ENCODE measurements at regions not wholly inside any gene's neighbourhood (a gene's known extent, or its start where the extent isn't known, plus 50 kb on each side); places are given as distances from the start of the nearest gene placed in this dataset.

DNA sequence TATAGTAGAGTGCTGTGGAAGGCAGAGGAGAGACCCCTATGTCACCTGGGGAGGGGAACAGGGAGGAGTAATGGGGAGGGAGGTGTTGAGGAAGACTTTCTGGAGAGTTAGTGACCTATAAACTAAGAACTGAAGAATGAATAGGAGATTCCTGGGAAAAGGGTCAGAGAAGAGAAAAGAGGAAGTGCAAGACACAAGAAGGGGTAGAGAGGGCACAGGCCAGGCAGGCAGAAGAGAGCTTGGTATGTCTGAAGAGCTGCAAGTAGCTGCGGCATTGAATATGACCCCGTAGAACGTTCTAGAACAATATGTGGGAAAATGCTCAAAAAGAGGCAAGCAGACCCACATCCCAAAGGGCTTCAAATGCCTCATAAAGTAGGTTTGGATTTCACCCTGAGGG, 361.2 kb downstream of the PRDM2 start:
- H4K20me1 ChIP-seq (ENCODE audit: control insufficient read depth, insufficient read depth, low read depth, low read length), result no peaks in the 10 kb centered on the region
- H3K4me3 ChIP-seq (ENCODE audit: low read length), result no peak overlapping the region
- H3K4me1 ChIP-seq (ENCODE audit: control insufficient read depth, low read length), result no peaks in the 10 kb centered on the region
- no peaks in the 10 kb centered on the region for H3K9me3 ChIP-seq (ENCODE audit: control insufficient read depth, insufficient read depth, low read length)
- H3K27ac ChIP-seq (ENCODE audit: low read depth, low read length), result no peak overlapping the region
- H3K79me2 ChIP-seq (ENCODE audit: control insufficient read depth, low read length), result no peaks in the 10 kb centered on the region
- H3K36me3 ChIP-seq (ENCODE audit: control insufficient read depth, low read length), result no peaks in the 10 kb centered on the region
- H3K4me2 ChIP-seq (ENCODE audit: low read length), result no peak overlapping the region
- H3F3A ChIP-seq (ENCODE audit: control insufficient read depth, insufficient read depth), result no peaks in the 10 kb centered on the region
- no peaks in the 10 kb centered on the region for H3K27me3 ChIP-seq (ENCODE audit: control insufficient read depth, low read length)
- H3K9me2 ChIP-seq (replicated peaks; ENCODE audit: control insufficient read depth, low read length), result no peaks in the 10 kb centered on the region
- TF ChIP-seq CTCF (IDR thresholded peaks at IDR 0.05; ENCODE audit: low read depth, low read length, poor library complexity, severe bottlenecking) (no peak), EZH2phosphoT487 (IDR thresholded peaks at IDR 0.05; ENCODE audit: borderline replicate concordance, low read length) (no peak)

DNA sequence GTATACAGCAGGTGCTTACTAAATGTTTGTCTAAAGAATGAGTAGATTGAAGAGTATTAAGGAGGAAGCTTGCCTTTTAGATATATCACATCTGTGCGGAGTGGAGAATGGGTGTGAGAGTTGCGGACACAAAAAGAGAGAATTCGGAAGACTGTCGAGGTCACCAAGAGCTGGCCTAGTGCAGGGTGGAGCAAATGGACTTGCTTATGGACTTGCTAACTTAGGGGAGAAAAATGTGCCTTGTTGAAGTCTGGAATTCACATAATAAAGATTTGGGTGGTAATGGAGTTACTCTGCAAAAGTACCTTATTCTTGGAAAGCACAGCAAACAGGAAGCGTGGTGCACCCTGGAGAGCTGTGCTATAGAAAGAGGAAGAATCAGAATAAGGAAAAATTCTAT, 361.7 kb downstream of the PRDM2 start:
- no peak for TF ChIP-seq EZH2phosphoT487 (IDR thresholded peaks at IDR 0.05; ENCODE audit: borderline replicate concordance, low read length)
- no peak for TF ChIP-seq CTCF (IDR thresholded peaks at IDR 0.05; ENCODE audit: low read depth, low read length, poor library complexity, severe bottlenecking)
- Histone ChIP-seq H4K20me1 (ENCODE audit: control insufficient read depth, insufficient read depth, low read depth, low read length) (no peaks in the 10 kb centered on the region), H3K79me2 (ENCODE audit: control insufficient read depth, low read length) (no peaks in the 10 kb centered on the region), H3K9me2 (replicated peaks; ENCODE audit: control insufficient read depth, low read length) (no peaks in the 10 kb centered on the region), H3K9me3 (ENCODE audit: control insufficient read depth, insufficient read depth, low read length) (no peaks in the 10 kb centered on the region), H3K27me3 (ENCODE audit: control insufficient read depth, low read length) (no peaks in the 10 kb centered on the region), H3F3A (ENCODE audit: control insufficient read depth, insufficient read depth) (no peaks in the 10 kb centered on the region), H3K27ac (ENCODE audit: low read depth, low read length) (no peak overlapping the region), H3K4me1 (ENCODE audit: control insufficient read depth, low read length) (no peaks in the 10 kb centered on the region), H3K4me2 (ENCODE audit: low read length) (no peak overlapping the region), H3K36me3 (ENCODE audit: control insufficient read depth, low read length) (no peaks in the 10 kb centered on the region), H3K4me3 (ENCODE audit: low read length) (no peak overlapping the region)

DNA sequence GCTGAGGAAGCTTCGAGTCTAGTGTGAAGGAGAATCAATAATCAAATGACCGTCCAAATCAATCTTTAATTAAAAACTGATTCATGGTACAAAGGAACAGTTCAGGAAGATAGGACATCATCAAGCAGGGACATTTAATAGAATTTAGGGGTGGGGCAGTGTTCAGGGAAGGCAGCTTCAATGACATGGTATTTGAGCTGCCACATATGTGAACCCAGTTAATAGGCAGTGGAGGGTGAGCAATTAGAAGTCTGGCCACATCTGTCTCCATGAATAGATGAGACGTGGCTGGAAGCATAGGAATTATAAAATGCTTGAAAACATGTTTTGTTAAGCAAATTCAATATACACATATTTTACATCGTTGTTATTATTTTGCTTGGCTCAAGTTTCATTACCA, 362.7 kb downstream of the PRDM2 start:
- no peaks in the 10 kb centered on the region for H3K4me1 ChIP-seq (ENCODE audit: control insufficient read depth, low read length)
- H3K36me3 ChIP-seq (ENCODE audit: control insufficient read depth, low read length), result no peaks in the 10 kb centered on the region
- no peaks in the 10 kb centered on the region for H3K9me2 ChIP-seq (replicated peaks; ENCODE audit: control insufficient read depth, low read length)
- H3F3A ChIP-seq (ENCODE audit: control insufficient read depth, insufficient read depth), result no peaks in the 10 kb centered on the region
- TF ChIP-seq CTCF (IDR thresholded peaks at IDR 0.05; ENCODE audit: low read depth, low read length, poor library complexity, severe bottlenecking) (no peak), EZH2phosphoT487 (IDR thresholded peaks at IDR 0.05; ENCODE audit: borderline replicate concordance, low read length) (no peak)
- H3K9me3 ChIP-seq (ENCODE audit: control insufficient read depth, insufficient read depth, low read length), result no peaks in the 10 kb centered on the region
- no peak overlapping the region for H3K27ac ChIP-seq (ENCODE audit: low read depth, low read length)
- no peaks in the 10 kb centered on the region for H3K79me2 ChIP-seq (ENCODE audit: control insufficient read depth, low read length)
- no peak overlapping the region for H3K4me3 ChIP-seq (ENCODE audit: low read length)
- no peaks in the 10 kb centered on the region for H4K20me1 ChIP-seq (ENCODE audit: control insufficient read depth, insufficient read depth, low read depth, low read length)
- no peaks in the 10 kb centered on the region for H3K27me3 ChIP-seq (ENCODE audit: control insufficient read depth, low read length)
- H3K4me2 ChIP-seq (ENCODE audit: low read length), result no peak overlapping the region

Data from DOHH2 (cell line).